GM18951 (cell line): ENCODE measurements at regions not wholly inside any gene's neighbourhood (a gene's known extent, or its start where the extent isn't known, plus 50 kb on each side); places are given as distances from the start of the nearest gene placed in this dataset.

ENCODE experiments used
- POLR2A ChIP-seq: IDR thresholded peaks from 4 replicates; pipeline ENCODE4 v1.6.1; 2011; ENCODE audit warnings: mild to moderate bottlenecking; ENCODE audit not compliant: insufficient read length, insufficient read depth; ENCODE audit errors: extremely low read depth
- in situ Hi-C: fragments of 300-500 bp; cut with MboI; formaldehyde crosslinking; loops from one replicate; pipeline ENCODE4 v1.12.0; 2022; ENCODE audit warnings: low sequenced_read_pairs, mixed read lengths, inconsistent platforms; ENCODE audit not compliant: unreplicated experiment

DNA sequence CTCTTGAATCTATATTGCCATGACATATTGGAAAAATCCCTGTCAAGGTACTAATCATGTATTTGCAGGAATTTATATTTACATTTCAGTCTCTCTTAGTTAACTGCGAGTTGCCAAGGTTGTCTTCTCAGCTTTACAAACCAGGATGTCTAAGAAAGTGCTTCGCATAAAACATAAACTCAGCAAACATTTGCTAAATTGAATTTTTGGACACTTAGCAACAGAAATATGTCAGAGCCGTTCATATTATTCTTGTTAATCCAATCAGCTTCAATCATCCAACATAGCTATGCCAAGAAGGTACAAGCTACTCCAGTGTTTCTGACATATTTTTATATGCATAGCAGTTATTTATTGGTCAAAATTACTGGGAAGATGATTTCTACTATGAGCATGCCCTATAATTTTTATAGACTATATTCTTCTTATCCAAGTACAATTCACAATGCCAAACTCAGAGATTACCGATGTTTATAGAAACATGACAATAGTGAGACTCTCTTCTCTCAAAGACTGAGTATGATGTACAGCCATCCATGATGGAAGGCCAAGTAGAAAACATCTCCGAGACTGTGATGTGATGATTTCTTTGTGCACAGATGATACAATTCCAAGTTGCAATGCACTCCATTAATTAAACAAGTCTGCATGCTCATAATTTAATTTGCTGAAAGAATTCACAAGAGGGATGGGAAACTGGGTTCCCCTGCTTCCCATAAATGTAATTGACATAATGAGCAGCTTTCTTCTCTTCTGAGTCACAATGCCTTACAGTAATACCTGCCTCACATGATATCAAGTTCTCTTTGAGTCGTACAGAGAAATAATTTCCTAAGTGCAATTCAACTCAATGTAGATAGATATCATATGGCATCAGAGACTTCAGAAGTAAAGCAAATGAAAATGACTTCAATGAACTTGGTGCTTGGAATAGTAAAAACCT, 776.3 kb downstream of the EFNB2 start:
- no peak for TF ChIP-seq POLR2A
- in situ Hi-C loops, result no loop called here

DNA sequence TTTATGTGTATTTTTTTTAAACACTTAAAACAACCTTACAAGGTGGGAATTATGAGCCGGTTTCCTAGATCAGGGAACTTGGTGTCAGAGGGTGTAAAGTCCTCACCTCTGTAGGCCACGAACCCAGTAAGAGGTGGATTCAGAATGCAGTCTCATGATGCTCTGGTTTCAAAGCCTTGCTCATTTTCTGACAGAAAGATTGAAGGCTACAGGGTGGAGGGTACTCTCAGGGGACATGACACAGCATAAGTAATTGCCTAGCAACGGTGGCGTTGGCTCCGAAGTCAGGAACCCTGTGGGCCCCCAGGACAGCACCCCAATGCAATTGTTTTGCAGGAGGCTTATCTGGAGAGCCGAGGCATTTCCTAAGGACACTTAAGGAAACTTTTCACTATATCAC, 794.7 kb downstream of the EFNB2 start:
- no peak for TF ChIP-seq POLR2A
- in situ Hi-C loops, result no loop called here

DNA sequence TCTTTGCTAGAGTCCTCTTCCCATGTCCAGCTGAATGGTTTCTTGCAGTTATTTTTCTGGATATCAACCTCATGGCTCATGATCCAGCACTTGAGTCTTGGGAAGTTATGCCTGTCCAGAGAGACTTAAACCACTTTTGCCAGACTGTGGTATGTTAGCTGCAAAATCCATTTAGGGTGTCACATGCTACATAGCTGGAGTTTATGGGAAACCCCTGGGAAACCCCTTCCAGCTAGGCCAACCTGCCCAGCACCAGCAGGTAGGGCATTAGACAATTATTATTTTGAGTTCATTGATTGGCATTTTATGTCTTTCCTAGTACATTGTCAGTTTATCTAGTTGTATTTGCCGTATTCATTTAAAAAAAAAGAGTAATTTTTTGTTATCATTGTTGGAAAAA, 797.8 kb downstream of the EFNB2 start:
- TF ChIP-seq POLR2A, result no peak
- in situ Hi-C loops, result no loop called here

DNA sequence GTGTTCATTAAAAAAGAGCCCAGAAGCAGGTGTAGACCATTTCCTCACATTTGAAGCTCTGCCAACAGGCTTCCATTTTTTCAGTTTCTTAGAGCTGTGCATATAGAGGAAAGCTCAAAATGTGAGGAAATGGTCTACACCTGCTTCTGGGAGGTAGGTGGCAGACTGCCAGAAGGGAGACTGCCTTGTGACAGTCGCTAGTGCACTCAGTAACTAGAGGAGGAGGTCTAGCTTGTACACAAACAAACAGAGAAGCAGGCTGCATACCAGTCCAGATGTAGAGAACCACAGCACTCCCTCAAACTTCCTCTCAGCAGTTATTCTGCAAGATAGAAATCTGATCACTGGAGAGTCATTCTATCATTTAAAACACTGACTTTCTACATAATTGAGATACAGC, 800.2 kb downstream of the EFNB2 start:
- in situ Hi-C loops, result no loop called here
- no peak for TF ChIP-seq POLR2A

DNA sequence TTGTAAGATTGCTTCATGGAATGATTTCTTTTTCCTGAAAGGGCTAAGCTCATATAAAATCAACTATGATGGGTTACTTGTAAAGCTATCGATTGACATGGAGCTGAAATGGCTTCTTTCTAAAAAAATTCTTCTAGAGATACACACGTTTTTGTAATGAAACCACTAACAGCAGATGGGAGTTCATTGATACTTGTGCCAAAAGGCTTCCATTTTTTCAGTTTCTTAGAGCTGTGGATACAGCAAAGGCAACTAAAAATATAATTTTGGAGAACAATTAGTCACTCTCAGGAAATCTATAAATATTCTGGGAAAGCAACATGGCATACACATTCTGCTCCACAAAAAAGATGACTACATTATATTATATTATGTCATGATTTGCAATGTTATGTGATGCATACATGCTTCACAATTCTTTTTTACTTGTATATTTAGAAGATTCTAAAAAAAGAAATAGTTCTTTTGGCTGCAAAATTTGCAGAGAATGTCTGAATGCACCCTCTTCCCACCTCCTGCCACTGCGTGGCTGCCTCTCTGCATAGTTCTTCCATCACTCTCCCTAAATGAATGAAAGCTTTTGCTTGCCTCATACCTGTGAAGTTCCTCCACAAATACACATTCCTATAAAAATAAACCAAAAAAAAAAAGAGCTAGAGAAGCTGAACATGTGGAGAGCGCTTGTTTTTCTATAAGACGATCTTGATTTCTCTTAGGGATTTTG, 802.5 kb downstream of the EFNB2 start:
- TF ChIP-seq POLR2A, result no peak
- in situ Hi-C loops, result no loop called here

DNA sequence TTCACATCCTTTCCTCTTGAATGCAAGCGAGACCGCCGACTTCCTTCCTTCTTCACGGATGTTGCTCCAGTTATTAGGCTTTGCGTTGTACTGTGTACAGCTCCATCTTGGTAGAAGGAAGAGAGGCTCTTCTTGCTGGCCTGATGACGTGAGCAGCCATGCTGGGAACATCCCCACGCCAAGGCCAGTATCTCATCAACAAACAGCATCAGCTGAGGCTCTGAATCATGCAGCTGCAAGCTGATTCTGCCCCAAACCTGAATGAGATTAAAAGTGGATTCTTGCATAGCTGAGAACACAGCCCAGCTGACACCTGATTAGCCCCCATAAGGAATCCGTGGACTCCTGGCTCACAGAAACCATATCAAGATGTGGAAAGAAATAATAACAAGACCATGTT, 809.6 kb downstream of the EFNB2 start:
- TF ChIP-seq POLR2A, result no peak
- in situ Hi-C loops, result no loop called here

DNA sequence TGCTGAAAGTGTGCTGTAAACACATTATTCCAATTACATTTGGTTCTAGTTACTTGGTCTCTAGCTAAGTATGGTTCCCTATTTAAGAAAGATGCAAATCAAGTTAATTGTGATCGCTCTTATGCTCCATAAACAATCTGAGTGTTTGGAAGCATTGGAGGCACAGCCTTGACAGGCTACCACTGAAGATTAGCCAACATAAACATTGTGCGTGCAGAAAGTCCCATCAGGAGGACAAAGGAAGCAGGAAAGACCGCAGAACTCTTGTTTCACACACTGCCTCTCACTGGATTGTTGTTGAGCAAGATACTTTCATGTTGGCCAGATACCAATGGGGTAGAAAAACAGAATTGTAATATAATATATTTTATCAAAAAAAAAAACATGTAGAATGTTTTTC, 814.4 kb downstream of the EFNB2 start:
- TF ChIP-seq POLR2A, result no peak
- in situ Hi-C loops, result no loop called here

DNA sequence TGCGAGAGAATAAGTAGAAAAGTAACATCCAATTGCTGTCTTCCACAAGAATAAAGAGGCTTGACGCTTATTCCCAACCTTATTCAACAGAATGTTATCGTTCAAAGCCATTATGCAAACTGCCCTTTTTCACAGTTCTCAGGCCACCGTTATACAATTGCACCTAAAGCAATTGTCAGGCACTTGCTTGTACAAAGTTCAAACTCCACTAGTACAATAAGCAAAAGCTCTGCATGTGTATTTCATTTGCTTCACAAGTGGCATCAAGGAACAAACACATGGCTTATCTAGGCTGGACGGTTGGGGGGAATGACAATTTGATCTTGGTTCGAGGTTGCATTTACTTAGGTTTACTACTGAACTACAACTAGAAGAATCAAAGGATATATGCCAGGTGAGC, 815.6 kb downstream of the EFNB2 start:
- in situ Hi-C loops, result no loop called here
- TF ChIP-seq POLR2A, result no peak

DNA sequence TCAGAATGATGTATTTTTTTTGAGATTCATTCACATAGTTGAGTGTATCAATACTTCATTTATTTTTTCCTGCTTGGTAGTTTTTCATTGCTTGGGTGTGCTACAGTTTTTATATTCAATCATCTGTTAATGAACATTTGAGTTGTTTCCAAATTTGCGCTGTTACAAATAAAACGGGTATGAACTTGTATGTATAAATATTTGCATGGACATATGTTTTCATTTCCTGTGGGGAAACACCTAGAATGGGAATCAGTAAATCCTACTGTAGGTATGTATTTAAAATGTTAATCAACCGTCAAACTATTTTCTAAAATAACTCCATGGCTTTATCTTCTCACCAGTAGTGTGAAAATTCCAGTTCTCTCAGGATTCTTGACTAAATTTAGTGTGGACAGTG, 826.3 kb downstream of the EFNB2 start:
- in situ Hi-C loops, result no loop called here
- TF ChIP-seq POLR2A, result no peak

DNA sequence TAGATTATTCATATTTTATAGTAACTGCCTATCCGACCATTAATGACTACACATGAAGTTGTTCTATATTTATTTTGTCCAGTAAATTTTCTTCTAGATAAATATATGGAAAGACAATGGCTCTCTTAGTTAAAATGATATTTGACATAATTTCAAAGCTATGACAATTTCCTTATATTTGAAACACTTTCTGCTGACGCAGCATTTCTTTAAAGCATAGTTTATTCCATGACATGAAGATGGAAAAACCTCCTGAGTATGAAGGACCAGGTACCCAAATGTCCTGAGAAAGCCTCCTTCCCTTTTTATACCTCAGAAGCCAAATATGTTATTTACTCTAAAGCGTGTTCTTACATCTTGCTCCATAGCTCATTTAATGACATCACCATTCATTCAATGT, 831.6 kb downstream of the EFNB2 start:
- in situ Hi-C loops, result no loop called here
- no peak for TF ChIP-seq POLR2A

DNA sequence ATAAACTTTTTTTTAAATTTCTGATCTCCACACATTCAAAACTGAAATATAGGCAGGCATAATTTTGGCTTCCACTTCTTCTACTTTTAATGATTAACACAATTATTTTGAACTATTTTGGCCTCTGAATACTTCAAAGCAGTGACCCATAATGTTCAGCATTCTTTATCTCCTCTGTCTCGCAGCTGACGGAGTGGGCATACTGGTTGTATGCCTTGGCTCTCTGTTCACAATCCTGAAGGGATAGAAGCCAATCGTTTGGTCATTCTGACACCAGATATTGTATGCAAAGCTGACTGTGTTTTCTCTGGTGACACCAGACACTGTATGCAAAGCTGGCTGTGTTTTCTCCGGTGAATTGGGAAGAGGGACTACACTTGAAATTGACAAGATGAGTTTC, 833.0 kb downstream of the EFNB2 start:
- in situ Hi-C loops, result no loop called here
- no peak for TF ChIP-seq POLR2A

DNA sequence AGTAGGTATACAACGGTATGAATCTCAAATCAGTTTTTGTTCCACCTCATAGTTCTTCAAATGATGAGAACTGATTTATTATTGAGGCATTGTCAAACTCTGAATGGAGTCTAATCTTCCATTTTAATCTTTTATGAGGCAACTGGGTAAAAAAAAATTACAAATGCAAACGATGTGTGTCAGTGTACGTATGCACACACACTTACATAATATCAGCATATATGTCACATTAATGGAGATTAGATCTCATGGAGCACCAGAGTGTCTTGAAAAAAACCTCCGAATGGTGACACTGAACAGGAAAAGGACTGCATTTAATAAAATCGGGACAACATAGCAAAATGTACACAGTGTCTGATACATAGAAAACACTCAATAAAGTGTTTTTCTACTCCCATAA, 842.7 kb downstream of the EFNB2 start:
- in situ Hi-C loops, result no loop called here
- no peak for TF ChIP-seq POLR2A

DNA sequence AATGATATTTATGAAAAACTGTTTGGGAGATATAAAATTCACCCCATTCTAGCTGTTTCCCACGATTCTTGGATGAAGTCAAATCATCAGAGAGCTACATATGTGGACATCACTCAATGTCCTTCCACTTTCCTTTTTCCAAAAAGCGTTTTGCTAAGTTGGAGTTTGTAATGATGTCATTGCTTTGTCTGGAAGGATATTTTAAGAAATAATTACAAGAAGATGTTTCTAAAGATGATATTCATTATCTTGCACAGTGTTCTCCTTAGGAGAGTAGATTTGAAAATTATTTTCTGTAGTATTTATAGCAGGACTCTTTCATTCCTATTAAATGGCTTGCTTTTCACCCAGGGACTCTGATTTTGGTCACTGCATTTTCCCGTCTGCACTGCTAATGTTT, 851.2 kb downstream of the EFNB2 start:
- in situ Hi-C loops, result no loop called here
- TF ChIP-seq POLR2A, result no peak

DNA sequence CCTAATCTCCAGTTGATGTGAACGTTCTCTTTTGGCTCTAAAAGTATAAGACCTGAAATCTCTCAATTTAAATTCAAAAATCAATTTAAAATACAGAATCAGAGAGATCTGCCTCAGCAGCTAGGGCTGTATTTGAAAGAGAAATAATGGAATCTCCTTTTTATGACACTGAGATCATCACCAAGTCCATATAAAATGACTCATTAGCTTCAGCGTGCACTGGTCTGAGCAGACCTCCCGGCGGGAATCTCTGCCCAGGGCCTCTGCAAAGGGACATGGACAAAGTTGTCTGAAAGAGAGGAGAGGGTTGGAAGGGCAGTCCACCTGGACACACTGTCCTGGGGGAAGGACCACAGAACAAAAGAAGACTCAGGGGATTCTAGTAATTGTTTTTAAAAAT, 855.6 kb downstream of the EFNB2 start:
- in situ Hi-C loops, result no loop called here
- TF ChIP-seq POLR2A, result no peak
